Hindlimb muscle (tissue), 1 donor: ENCODE measurements at regions not wholly inside any gene's neighbourhood (a gene's known extent, or its start where the extent isn't known, plus 50 kb on each side); places are given as distances from the start of the nearest gene placed in this dataset.
"Not testable (repeated sequence)": the region's sequence is repeated elsewhere in the genome, so short reads cannot be mapped to it uniquely, and the experiment has no call there.

ENCODE experiments used
- DNase-seq: peaks from one replicate; pipeline ENCODE4 v3.0.0-alpha.2; 2013

DNA sequence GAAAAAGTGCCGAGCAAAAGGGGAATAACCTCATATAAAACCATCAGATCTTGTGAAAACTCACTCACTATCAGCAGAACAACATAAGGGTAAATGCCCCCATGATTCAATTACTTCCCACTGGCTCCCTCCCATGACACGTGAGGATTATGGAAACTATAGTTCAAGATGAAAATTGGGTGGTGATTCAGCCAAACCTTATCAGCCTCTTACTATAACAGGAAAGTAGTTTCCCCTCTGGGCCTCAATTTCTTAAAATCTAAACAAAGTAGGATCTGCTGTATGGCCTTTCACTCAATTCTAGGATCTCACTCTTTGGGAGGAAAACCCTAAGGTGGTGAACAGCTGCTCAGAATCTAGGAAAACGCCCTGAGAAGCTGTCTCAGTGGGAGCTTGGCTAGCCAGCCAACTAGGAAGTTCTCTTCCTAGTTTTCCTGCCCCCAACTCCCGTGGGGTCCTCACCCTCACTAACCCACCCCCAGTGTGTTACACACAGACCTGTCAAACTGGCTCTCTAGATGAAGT is 1017.1 kb upstream of the HS3ST1 start:
- DNase-seq = no peak

DNA sequence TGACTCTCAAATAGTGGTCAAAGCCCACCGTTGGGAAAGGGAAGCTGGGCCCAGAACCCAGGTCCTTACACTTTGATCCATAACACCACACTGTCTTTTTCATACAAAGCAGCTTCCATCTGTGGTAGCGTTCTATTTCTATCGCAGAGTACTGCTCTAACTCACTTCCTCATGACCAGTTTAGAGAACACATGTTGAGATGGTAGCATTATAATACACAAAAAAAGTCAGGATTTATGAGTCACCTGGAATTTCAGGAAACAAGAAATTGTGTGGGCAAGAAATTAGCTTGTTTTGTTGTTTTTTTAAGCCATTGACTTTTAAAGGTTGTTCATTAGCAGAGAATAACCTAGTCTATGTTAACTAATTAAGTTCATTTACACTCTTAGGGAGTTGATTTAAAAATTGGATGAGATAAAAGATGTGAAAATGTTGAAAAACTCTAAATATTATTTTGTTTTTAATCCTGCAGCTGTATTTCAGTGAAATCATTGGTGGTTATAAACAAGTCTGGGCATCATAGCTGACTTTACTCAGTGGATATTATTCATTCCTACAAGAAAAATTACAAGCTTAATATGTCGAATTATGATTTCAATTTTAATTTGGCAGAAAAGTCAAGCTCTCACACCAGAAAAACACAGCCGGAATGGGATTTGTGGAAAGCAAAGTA is 1011.1 kb upstream of the HS3ST1 start:
- DNase-seq = no peak

DNA sequence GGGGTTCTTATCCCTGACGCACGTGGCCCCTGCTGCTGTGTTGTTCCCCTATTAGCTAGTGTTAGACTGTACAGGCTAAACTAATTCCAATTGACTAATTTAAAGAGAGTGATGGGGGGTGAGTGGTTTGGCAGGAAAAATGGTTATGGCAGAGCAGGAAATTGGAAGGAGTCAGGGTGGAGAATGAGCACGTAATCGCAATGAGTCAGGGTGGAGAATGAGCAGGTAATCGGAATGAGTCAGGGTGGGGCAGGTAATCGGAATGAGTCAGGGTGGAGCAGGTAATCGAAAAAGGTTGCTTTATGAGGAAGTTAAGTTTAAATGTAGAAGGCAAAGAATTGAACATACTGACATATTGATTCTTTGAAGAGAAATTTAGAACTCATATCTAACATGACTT is 1002.6 kb upstream of the HS3ST1 start:
- not testable (repeated sequence) for DNase-seq

DNA sequence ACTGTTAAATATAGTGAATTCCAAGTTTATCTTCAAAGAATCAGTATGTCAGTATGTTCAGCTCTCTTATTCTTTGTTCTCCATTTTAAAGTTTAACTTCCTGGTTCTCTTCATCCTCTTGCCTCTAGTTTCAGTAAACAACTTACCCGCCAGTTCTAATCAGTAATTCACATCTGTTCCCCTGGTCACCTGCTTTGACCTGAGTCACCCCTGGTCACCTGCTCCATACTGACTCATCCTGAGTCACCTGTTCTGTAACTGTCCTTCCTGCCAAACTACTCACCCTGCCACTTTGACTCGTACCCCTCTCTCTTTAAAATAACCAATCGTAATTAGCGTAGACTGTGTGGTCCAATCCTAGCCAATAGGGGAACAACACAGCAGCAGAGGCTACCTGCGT is 992.7 kb upstream of the HS3ST1 start:
- DNase-seq = no peak

DNA sequence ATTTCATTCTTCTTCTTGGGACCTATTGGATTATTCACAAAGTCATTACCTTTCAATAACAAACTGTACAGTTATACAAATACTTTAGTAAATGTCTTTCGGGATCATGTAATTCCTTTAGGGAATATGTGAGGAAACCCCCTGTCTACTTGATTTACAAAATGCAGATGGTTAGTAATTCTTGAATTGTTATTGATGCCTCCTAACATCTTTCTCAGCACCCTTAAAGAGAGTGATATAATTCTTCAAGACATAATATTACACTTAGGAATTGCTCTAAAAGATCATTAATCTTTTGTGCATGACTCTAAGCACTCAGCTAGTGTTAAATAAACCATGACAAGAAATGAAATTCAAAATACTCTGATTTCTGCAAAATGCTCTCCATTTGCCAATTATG is 988.1 kb upstream of the HS3ST1 start:
- no peak for DNase-seq

DNA sequence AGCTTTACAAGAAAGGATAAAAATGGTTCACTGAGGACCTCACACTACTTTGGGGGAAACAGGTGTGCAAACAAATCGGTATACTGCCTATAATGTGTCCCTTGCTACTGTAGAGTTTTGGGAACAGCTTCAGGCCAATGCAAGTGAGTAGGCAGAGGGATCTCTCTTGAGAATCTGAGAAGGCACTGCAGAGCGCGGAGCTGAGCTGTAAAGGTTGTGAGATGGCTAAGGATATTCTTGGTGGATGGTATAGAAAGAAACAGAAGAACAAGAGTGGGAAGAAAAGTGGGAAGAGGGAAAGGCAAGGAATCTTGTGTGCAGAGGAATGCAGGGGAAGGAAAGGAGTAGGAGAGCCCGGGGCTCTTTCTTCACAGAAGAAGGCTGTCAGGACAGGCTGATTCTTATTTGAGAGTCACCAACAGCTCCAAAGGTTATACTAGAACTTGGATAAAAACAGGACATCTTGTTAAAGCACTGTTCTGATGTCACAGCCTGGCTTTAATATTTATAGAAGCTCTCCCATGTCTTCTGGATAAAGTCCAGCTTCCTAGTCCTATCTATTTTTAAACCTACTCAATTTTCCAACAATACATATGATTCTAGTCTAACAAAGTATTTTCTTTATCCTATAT is 985.6 kb upstream of the HS3ST1 start:
- DNase-seq = no peak

DNA sequence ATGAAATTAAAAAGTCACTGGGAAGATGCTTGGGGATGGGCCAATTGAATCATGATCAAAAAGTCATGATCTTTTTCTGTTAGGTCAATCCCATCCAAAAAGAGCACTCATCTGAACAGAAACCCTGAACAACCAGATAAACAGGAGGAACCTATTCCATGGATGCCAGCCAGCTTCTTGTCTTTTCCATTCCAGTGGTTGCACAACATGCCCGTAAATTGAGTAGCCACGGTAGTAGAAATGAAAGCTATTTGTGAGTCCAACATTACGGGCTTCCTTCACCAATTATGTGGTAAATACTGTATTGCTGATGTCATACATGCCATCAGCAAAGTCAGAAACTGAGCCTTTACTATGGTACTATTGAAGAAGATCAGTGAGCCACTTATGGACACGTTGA is 982.4 kb upstream of the HS3ST1 start:
- no peak for DNase-seq

DNA sequence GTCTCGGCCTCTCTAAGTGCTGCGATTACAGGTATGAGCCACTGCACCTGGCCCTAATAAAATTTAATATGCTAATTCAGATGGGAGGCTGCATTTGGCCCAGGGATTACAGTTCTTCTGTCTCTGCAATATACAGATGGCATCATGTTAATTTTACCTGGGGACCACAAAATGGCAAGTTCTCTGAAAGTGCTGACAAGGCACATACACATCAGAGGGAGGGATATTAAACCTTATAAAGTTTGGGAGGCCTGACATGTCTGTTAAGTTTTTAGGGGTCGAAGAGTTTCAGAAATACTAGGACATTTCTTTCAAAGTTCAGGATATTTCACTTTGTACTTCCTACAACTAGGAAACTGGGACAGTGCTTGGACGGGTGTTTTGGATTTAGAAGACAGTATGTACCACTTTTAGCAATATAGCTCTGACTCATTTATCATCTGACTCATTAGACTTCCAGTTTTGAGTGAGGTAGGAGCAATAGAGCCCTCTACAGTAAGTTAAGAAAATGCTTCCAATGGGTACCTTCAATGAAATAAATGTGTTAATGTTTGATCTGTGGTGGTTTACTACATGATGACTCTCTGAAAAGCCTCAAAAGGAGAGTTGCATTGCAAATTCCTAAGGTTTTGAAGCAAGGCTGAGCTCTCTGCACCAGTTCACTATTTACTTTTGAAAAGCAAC is 981.0 kb upstream of the HS3ST1 start:
- no peak for DNase-seq

DNA sequence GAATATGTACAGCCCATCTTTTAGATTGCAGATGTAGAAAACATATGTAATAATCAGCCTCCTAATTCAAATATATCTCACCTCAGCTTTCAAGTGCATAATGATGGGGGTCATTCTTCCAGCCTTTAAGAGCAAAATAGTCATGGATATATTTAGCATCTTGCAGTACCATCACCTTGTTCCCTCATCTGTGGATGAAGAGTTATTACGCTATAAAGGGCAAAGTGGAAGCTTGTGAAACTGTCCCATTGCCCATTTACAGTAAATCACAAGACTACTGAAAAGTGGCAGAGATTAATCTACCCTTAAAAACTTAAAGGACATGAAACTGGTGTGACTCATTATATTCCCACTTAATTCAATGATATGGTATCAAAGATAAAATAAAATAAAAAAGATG is 979.7 kb upstream of the HS3ST1 start:
- DNase-seq = no peak

DNA sequence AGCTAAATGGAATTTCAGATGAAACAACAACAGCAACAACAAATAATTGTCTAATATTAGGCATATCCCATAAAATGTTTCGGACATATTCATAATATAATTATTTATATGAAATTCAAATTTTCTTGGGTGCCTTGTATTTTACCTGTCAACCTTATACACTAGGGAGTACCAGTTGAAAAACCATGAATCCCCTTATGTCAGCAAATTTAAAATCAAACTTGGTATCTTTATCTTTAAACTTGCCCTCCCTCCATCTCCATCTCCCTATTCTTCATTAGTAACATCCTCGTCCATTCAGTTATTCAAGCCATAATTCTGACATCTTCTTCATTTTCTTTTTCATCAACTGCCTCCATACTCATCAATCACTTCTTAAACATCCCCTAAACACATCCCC is 974.5 kb upstream of the HS3ST1 start:
- DNase-seq = no peak

DNA sequence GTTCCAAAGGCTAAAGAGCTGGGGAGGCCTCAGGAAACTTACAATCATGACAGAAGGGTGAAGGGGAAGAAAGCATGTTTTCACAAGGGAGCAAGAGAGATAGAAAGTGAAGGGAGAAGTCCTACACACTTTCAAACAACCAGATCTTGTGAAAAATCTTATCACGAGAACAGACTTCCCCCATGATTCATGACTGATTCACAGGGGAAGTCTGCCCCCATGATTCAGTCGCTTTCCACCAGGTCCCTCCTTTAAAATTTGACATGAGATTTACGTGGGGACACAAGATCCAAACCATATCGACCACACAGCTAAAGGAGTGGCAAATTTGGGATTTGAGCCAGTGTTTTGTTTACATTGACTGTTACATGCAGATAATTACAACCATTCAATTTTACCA is 971.1 kb upstream of the HS3ST1 start:
- no peak for DNase-seq

DNA sequence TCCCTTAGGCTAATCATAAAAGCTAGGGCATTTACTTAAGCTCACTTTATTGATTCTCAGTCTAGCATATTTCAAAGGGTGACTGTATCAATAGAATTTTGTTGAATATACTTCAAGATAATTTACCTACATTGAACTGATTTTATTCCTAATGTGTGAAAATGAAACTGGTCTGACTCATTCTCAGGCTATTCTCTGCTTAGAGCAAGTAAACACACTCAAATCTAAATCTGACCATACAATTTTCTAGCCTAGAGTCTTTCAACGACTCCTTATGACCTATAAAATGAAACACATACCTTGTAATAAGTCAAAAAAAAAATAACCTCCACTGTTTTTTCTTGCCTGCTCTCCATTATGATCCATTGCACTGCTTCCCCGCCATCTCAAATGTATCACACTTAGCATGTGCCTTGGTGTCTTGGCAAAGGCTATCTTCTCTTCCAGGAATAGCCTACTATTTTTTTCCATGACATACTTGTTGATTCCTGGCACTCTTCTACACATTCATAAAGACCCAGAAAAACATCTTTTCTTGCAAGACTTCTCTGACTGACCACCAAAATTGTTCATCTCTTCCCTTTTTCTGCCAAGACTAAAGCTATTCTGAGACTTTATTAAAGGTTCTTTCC is 965.1 kb upstream of the HS3ST1 start:
- no peak for DNase-seq

DNA sequence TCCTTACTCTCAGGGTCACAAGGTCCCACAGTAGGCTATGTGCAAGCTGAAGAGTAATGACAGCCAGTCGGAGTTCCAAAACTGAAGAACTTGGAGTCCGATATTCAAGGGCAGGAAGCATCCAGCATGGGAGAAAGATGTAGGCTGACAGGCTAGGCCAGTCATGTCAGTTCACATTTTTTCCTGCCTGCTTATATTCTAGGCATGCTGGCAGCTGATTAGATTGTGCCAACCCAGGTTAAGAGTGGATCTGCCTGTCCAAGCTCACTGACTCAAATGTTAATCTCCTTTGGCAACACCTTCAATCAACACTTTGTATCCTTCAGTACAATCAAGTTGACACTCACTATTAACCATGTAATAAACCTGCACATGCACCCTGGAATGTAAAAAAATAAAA is 960.9 kb upstream of the HS3ST1 start:
- DNase-seq = no peak

DNA sequence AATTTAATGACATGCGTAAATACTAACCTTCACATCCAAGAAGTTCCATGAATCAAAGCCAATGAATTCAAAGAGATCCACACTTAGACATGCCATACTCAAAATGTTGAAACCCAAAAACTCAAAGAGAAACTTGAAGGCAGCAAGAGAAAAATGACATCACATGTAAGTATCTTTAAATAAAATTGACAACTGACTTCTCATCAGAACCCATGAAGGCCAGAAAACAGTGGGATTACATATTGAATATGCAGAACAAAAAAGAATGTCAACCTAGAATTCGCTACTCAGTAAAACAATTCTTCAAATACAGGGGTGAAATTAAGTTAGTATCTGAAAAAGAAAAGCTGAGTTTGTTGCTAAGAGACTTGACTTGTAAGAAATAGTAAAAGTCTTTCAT is 953.9 kb upstream of the HS3ST1 start:
- no peak for DNase-seq

DNA sequence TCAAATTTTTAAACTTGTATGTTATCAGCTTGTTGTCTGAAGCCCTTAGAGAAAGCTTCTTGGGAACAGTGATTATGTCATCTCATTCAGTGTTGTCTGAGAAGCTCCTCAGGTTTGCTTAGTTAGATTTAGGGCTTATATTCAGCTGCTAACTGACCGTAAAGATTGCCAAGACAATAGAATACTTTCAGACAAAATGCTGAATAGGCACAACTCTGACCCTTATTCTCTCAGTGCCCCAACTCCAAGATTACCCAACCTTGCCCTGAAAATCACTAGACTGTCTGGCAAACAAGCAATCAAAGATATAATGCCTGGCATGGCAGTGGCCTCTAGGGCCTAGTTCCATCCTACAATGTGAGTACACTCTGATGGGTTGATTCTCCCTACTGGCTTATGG is 950.5 kb upstream of the HS3ST1 start:
- no peak for DNase-seq

DNA sequence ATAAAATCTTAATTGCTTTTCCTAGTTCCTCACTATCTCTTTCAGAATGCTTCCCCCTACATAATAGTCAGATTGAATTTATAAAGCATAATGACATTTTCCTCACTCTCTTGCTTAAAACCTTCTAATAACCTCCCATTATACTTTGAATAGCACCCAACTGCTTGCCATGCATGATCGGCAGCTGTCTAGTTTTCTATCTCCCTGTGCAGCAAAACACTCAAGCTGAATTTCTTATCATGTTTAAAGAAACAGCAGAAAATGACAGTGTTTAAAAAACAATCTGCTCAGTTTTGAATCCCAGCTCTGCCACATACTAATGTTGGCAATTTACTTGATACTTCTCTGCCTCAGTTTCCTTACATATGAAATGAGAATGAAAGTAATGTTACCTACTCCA is 947.1 kb upstream of the HS3ST1 start:
- DNase-seq = no peak

DNA sequence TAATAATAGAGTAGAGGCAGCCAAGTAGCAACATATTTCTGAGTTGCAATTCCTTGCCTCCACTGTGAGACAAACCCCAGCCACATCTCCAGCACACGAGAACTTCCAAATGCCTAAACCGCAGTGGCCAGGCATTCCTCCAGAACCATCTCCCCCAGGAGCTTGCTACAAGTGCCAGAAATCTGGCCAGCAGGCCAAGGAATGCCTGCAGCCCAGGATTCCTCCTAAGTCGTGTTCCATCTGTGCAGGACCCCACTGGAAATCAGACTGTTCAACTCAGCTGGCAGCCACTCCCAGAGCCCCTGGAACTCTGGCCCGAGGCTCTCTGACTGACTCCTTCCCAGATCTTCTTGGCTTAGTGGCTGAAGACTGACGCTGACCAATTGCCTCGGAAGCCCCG is 937.2 kb upstream of the HS3ST1 start:
- not testable (repeated sequence) for DNase-seq

DNA sequence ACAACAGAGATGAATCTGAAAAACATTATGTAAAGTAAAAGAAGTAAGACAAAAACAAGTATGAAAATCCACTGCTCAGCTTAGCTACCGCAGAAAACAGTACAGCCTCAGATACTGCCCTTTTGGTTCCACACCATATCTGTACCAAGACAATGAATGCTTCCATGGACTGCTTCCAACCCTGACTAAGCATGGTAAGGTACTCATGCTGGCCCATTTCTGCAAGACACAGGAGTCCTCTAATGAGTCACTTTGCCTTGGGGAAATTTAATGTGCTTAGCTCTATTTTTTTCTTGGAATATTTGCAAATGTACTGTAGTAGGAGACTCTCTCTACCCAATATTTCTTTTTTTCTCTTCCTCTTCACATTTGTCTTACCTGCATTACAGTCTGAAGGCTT is 931.7 kb upstream of the HS3ST1 start:
- no peak for DNase-seq

DNA sequence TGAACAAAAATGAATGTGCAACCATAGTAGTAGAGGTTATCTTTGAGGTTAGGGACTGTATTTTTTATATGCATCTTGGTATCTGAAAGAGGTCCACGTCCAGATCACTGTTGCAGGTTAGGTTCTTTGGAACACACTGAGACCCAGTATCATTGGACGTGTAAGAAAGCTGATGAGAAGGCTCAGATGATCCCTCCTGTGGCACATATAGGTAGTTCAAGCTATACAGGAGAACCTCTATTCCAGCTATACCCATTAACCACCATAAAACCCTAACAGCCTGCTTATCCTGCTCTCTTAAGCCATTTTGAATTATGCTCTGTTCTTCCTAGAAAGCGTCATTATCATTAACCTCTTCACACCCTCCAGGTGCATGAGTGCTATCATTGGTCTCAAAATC is 930.7 kb upstream of the HS3ST1 start:
- DNase-seq = no peak

DNA sequence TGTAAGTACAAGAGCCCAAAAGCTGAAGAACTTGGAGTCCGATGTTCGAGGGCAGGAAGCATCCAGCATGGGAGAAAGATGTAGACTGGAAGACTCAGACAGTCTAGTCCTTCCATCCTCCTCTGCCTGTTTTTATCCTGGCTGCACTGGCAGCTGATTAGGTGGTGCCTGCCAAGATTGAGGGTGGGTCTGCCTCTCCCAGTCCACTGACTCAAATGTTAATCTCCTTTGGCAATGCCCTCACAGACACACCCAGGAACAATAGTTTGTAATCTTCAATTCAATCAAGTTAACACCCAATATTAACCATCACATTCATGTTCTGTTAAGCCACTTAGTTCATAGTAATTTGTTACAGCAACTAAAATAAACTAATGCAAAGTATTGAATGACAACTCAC is 904.4 kb upstream of the HS3ST1 start:
- not testable (repeated sequence) for DNase-seq

DNA sequence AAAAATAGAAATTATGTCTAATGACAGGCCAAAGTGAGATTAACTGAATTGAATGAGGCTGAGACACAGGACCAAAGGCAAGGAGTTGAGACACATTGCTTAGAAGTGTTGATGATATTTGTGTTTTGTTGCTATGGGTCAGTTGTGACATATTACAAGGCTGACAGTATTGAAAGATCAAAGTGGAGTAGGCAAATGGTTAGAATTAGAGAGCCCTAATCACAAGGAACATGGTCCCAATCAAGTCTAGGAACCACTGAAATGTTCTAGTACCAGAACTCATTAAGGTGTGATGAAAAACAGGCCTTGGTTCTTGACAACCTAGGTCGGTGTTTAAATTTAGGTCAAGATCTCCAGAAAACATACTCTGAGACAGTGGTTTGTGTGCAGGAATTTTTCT is 896.3 kb upstream of the HS3ST1 start:
- DNase-seq = no peak

DNA sequence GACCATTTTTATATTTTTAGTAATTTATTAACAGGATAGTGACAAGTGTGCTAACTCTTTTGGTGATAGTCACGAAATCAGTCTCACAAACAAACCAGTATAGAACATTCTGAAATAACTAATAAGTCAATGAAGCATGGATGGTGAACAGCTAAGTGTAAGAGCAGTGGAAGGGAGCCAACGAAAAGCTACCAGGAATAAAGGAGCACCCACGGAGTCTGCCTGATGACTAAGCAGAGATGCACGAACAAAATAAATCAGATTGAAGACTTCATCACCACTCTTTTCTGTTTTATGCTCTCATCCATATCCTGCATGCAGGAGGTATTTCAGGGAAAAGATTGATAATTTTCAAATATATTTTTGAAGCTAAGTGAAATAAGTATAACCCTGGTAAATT is 891.1 kb upstream of the HS3ST1 start:
- no peak for DNase-seq

DNA sequence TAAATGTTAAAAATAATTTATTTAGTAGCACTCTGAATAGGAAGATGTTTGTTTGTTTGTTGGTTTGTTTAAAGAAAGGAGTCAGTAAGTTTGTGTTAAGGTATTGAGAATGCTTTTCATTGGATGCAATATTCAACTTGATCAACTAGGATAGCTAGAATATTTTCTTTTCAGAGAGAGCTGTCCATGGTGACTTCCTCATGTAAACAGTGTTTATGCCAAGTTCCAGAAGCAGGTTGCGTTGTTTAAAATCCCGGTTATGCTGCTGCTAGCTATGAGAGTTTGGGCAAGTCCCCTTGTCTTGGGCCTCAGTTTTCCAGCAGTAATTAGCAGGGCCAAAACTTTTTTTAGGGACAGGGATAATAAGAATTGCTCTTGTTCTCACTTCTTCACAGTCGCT is 876.2 kb upstream of the HS3ST1 start:
- DNase-seq = no peak

DNA sequence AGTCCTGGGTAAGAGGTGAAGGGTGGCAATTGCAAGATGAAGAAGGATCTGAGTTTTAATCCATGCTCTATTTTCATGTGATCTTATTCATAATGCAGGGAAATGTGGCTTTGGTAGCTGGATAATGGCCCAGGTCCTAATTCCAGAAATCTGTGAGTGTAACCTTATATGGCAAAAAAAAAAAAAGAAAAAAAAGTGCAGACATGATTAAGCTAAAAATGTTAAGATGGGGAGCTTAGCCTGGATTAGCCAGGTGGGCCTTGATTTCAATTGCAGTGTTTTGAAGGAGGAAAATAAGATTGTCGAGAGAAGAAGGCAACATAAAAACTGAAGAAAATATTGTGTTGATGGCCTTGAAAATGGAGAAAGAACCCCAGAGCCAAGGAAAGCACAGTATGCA is 867.7 kb upstream of the HS3ST1 start:
- no peak for DNase-seq
